HG02943 (cell line): ENCODE measurements at regions not wholly inside any gene's neighbourhood (a gene's known extent, or its start where the extent isn't known, plus 50 kb on each side); places are given as distances from the start of the nearest gene placed in this dataset.
"Not testable (repeated sequence)": the region's sequence is repeated elsewhere in the genome, so short reads cannot be mapped to it uniquely, and the experiment has no call there.

Experiments used
- ATAC-seq: cut with Tn5 transposase; IDR thresholded peaks from one replicate; pipeline ENCODE4 v1.9.1; 2021; ENCODE audit warnings: mild to moderate bottlenecking, low read depth, moderate library complexity; ENCODE audit not compliant: unreplicated experiment

DNA sequence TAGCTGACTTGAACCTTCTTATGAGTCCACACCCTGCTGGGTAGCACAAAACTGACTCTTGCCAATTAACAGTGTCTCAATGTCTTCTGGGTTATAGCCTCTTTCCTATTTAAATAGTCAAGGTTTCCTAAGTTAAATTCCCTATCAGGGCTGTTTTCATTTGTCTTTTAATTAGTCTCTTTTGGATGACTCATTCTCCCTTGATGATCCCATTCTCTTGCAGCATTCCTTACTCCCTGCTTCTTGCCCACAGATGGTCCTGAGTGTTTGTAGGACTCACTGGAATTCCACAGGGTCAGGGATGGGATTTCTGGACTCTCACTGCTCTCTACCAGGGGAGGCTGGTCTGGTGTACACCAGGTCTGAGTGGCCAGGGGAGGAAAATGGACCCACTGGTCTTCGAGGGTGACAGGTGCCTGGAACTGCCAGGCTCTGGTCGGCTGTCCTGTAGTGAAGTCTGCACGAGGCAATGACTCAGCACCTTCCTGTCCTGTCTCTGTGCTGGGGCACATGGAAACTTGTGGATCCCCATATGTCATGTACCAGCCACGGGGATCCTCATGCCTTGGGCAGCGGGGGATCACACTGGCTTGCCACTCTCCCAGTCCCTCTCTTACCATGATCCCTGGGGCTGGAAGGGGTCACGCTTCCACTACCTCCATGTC, 236.5 kb upstream of the PELI2 start:
- no peak for ATAC-seq

DNA sequence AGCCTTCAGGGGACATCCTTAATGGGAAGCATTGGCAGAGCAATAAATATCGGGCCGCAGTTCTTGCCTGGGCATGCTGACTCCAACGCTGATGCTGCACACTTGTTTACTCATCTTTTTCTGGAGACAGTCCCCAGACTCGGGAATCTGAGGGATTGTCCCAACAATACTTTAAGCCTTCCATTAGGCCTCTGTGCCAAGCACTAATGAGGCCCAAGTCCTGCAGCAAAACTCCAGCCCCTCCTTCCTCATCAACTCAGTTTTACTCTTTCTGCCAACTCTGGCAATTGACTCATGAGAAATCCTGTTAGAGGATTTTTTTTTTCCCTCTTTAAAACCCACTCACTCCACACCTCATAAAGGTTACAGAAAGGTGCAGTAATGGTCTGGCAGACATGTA, 233.4 kb upstream of the PELI2 start:
- ATAC-seq: no peak

DNA sequence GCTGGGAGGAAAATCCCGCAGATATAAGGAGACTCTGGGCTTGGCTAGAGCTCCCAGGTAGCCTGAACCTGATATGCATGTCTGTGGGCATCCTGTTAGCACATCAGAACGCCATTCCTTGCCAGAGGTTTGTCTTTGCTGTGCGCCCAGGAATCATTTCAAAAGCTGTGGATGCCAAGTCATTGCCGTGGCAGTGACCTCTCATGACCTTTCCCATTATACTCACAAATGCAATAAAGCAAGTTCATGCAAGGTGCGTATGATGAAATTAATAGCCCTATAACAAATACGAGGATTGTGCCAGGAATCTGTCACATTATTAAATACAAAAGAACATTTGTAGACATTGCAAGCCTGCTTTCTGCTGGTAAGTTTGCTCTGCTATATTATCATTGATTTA, 229.1 kb upstream of the PELI2 start:
- no peak for ATAC-seq

DNA sequence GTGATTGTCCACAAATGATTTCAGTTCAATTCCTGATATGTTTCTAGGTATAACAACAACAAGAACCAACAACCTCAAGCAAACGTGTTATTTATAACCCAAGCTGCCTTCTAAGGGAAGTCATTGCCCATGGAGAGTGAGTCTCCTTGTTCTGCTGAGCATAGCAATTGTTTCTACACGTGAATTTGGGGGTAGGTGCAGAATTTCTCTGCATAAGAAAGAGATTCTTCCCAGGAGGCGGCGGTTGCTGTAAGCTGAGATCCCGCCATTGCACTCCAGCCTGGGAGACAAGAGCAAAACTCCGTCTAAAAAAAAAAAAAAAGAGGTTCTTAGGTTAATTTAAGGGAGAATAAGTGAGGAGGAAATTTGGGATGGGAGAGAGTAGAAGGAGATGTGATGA, 226.5 kb upstream of the PELI2 start:
- ATAC-seq: no peak

DNA sequence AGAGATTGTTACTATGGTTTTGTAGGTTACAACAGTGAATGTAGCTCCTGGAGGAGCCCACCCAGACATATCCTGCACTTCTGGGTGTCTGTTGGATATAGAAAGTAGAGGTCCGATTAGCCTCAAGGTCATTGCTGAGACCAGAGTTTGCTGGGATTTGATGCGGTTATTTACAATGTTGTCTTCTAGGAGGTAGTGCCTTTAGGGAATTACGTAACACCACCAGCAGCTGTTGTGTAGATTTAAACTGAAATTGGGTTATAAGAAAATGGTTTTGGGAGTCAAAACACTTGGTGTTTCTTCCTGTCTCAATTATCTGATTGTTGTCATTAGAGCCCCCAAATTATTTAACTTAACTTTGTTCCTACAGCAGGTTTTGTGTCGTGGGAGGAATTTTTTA, 225.3 kb upstream of the PELI2 start:
- no peak for ATAC-seq

DNA sequence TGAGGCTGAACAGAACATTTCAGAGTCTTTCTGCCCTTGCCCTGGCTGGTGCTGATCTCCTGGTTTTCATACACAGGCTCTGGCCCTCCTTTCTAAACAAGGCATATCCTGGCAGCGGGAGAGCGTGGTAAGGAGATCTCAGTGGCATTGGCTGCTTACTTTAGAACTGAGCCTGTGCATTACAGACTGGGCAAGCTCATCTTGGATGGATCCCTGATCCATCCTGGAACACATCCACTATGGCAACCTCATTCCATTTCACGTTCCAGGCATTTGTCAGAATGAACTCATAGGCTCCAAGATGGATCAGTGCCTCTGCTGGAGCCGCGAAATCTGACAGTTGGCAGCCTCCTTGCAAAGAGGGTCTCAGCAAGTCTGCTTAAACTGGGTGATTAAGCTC, 224.5 kb upstream of the PELI2 start:
- no peak for ATAC-seq

DNA sequence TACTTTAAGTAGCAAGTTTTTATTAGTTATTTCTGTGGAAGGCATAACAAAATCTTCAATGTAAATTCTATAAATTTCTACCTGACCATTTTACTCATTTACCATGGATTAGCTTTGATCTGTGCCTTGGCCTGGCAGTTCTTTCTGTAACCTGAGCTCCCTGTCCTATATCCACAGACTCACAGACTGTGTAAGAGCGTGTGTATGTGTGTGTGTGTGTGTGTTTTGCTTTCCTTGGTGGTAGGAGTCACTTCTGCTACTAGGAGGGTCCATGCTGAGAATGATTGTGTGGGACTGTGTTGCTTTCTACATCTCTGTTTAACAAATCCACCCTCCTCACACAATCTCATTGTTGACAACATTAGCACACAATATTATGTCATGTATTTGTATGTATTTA, 221.2 kb upstream of the PELI2 start:
- ATAC-seq: no peak

DNA sequence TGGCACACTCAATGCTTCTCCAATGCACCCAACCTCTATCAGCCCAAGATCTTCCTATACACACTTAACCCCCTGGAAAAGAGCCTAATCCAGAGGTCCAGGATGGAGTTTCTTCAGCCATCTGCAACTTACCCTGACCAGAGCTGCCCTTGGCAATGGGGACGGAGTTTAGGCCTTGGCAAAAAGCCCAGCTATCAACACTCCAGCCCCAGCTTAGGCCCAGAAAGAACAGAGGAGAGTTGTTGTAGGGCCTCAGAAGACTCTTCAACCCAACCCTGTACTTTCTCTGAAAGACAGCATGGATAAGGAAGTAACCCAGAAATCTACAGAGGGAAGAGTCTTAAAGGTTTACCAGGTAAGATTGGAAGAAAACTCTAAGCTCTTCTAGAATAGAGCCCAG, 219.3 kb upstream of the PELI2 start:
- ATAC-seq: no peak

DNA sequence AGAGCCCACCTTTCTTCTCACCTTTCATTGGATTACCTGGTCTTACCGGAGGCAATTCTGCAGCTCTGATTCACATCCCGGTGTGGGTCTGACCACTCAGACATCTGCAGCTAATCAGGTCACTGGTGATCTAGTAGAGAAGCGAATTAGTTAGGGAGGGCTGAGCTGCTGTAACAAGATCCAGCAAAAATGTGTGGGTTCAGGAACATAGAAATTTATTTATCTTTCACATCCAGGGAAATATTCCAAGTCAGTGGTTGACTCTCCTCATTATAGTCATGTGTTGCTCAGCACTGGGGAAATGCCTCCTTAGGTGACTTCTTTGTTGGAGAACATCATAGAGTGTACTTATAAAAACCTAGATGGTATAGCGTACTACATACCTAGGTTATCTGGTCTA, 218.7 kb upstream of the PELI2 start:
- no peak for ATAC-seq

DNA sequence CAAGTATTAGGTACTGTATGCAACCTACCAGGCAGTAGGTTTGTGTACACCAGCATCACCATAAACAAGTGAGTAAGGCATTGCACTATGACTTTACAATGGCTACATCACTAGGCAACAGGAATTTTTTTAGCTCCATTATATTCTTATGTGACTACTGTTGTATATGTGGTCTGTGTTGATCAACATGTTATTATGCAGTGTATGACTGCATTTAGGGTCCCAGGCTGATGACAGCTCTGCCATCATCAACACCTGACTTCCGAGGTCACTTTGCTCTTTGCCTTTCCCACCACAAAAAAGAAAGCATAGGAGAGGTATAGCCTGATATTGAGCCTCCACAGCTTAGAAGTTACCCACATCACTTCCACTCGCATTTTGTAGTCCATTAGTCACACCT, 217.5 kb upstream of the PELI2 start:
- ATAC-seq: no peak

DNA sequence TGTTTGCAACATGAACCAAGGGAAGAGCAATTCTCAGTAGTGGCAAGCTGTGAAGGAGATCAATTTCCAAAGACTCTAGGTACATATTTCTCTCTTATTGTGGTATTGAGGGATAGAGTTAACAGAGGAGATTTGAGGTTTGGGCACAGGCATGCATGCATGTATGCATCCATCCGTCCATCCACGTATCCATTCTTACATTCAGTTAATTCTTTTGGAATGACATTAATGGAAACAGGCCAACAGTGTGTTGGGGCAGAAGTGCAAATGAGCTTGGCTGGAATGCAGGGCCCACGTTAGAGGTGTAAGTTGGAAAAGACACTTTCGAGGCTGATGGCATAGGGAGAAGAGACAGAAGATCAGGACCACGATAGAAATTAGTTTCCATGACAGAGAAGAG, 216.9 kb upstream of the PELI2 start:
- no peak for ATAC-seq

DNA sequence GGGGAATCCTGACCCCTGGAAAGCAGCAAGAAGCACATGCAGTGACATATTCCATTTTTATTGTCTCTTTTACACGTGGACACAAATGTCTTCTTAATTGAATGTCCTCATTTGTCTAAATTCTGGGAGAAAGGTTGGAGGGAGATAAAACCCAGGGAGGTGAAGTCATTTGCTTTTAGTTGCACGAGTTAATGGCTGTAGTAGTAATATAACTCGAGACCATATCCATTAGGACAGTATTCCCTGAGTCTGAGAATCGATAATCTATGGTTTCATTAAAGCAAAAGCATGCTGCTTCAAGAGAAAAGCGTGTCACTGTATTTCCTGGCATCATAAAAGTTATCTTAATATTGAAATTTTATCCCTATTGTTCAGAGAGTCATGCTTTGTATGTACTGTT, 216.0 kb upstream of the PELI2 start:
- ATAC-seq: no peak

DNA sequence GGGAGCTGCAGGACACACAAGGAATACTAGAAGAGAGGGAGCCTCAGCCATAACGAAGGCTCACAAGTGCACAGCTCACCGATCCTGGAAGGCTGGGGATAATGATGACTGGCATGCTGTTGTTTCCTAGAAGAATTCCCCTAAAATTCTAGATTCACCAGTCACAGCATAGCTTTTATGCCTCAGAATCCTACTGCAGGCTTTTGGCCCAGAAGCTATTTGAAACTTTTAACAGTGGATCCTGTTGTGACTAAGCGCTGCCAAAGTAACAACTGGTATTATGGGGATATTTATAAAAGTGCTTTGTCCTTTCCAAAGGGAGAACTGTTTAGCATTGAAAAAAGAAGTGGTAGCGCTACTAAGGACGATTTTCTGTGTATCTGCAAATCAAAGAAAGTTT, 214.1 kb upstream of the PELI2 start:
- ATAC-seq: no peak

DNA sequence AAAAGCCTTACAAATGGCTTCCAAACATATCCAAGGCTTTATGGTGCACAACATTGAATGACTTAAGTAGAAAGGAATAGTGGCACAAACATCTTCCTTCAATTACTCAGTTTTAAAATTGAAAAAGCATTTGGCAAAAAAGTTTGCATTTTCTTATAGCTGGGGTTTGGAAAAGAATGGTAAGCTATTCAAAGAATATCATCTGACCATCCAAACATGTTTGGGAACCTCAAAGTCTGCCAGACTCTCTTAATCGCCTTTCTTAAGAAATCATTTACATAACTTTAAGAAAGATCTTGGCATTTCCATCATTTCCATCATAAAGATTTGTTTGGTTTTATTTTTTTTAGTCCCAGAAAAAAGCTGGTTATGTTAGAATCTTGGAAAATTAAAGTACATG, 210.1 kb upstream of the PELI2 start:
- ATAC-seq: no peak

DNA sequence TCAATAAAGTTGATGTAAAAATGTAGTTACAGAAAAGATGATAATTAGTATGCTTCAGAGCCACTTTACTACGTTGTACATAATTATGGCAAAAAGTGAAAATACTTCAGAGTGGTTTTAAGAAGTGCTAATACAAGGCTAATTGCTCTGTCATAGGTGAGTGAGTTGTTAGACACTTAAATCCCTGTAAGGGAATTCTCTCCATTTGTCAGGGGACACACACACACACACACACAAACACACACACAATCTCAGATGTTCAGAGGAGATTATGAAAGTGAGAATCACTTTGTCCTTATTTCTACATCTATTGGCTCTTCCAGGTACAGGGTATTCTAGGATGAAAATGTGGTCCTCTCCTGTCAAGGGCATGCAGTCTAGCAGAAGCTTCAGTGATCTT, 208.3 kb upstream of the PELI2 start:
- ATAC-seq: no peak

DNA sequence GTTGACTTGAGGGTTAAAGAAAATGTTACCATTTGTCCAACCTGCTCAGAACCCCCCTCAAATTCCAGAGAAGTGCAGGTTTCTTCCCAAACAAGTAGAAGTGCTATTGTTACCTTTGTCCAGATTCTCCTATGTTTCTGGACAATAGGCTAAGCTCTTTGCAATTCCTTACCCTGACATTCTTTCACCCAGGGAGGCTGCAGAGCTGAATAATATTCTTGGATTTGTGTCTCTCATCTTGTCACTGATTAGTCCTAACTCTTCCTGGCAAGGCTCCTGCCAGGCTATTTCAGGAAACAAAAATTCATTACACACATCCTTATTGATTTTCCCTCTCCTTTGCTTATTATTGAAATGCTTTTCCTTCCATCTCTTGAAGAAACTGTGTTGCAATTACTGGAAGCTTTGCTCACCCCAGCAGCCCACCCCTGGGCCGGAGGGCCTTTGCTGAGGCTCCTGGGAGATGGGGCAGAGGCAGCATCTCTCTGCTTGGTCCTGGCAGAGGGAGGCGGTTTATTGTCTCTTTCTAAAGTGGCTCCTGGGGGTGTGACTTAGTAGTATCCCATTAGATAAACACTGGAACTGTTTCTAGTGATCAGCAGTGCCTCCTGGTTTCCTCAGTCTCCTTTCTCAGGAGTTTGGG, 207.5 kb upstream of the PELI2 start:
- ATAC-seq: no peak

DNA sequence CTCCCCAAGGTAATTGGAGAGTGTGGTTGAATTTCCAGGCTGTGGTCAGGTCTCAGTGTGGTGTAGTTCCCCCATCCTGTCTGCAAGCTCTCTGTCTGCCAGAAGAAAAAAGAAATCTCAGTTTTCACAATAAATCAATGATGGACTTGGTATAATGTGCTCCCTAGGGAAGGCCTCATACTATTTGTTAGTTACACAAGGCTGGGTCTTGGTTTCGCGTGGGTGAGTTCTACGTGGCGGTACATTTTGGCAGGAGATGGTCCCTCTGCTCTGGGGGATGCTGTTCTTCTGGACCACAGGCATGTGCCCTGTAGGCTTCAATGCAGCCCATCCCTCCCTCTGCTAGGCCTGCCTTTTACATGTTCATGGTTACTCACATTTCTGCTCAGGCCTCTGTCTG, 206.4 kb upstream of the PELI2 start:
- ATAC-seq: no peak

DNA sequence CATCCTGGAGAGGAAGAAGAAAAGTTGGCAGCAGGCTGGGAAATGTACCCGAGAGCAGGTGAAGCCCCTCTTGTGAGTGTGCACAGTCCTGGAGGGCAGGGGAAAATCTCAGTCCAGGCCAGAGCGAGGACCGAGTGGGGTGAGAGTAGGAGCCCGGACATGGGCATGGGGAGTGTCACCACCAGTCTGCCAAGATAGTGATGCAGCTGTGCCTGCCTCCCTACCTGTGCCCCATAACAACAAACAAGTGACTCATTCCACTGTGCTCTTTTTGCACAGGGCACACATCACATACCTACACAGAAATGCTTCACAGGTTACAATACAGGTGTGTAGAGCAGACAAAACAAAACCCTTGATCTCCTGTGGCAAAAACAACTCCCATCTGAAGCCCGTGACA, 205.9 kb upstream of the PELI2 start:
- no peak for ATAC-seq

DNA sequence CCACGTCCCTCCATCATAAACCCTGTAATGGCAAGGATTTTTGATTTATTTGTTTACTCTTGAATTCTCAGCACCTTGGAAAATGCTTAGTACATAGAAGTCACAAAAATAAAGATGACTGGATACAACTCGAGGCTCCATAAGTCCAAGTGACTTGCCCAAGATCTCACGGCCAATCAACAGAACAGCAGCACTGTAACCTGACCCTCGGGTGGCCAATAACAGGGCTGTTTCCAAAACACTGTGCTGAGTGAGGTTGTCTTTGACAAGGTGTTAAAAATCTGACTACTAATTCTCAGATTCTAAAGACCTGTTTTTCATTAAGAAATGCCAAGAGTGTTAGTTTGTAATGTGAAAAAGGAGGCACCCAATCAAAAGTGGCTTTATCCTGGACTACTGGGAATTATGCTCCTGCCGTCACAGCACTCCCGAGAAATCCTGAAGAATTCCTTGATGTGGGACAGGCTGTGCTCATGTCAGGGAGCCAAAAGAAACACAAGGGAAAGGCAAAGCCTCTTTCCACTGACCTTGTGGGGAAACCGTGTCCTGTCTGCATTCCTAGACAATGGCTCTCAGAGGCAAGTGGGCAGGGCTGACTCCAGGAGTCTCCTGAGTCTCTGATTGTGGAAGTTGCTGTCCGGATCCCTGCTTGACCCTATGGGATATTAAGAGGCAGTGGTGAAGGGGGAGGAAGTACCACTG, 204.7 kb upstream of the PELI2 start:
- ATAC-seq: no peak

DNA sequence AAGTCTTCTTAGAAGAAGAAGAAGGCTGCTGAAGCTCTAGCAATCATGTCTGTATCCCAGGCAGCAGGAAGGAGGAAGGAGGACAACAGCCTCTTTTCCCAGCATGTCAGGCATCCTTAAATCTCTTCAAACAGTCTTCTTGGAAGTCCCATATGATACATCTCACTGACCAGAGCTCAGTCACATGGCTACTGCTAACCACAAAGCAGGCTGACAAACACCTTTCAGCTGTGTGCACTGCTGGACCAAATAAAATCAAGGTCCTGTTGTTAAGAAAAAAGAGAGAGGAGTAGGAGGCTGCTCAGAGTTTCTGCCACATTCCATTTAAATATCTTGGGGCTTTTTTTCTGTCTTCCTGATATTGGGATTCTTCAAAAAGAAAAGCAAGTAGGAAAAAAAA, 203.4 kb upstream of the PELI2 start:
- no peak for ATAC-seq

DNA sequence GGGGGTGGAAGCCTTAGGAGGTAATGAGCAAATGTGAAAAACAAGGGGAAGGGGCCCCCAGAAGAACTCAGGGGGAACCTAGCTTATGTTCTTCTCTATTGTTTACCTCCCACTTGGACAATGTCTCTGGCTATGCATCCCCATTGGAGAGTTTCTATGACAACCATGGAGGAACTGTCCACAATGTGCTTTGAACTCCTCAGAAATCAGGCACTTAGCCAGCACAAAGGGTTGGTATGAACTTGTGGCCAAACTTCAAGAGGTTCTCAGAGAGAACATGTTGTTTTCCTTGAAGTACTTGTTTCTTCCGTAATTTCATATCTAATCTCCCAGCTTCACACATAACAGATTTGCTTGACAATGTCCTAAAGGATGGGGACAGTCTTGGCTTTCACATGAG, 202.8 kb upstream of the PELI2 start:
- ATAC-seq: no peak

DNA sequence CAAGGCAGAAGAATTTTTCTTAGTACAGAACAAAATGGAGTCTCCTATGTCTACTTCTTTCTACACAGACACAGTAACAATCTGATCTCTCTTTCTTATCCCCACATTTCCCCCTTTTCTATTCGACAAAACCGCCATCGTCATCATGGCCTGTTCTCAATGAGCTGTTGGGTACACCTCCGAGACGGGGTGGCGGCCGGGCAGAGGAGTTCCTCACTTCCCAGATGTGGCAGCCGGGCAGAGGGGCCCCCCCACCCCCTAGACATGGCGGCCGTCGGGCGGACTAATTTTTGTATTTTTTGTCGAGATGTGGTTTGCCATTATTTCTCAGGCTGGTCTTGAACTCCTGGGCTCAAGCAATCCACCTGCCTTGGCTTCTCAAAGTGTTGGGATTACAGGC, 198.4 kb upstream of the PELI2 start:
- ATAC-seq: not testable (repeated sequence)
